Astrocyte of the spinal cord (primary cell): ENCODE measurements at regions not wholly inside any gene's neighbourhood (a gene's known extent, or its start where the extent isn't known, plus 50 kb on each side); places are given as distances from the start of the nearest gene placed in this dataset.
A peak's percentile ranks its signal among the peaks of the same experiment; 100 is the strongest.

Source experiments
- DNase-seq: peaks from one replicate; pipeline ENCODE4 v3.0.0; 2011; ENCODE audit warnings: low read depth, low spot score
- H3K4me3 ChIP-seq: 2 replicates; pipeline ENCODE4 v1.5.1; 2011; ENCODE audit warnings: low read depth, mild to moderate bottlenecking, low read length, moderate library complexity
- in situ Hi-C: cut with HindIII; loops from 2 replicates; pipeline ENCODE4 v1.10.0; 2017; ENCODE audit warnings: low sequenced_read_pairs
- TF ChIP-seq, protein P1 (sequence below): IDR thresholded peaks from 2 replicates; pipeline ENCODE4 v1.5.1; 2012; ENCODE audit warnings: low read depth, mild to moderate bottlenecking, low read length, inconsistent platforms

DNA sequence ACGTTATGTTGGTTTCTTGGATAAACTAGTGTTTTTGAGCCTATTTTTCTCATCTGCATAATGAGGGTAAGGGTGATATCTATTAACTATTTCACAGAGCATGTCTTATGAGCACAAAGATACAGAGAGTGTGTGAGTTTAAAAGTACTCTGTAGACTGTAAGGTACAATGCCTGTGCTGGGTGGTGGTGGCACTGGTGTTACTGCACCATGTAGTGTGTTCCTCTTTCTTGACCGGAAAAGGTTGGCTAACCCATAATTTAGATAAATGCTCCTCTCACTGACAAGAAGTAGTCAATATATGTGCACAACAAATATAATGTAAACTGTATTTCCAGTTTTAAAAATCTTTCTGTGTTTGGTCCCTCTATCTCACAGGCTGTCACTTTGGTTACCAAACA is 116.2 kb upstream of the MMS22L start:
- DNase-seq, result no peak
- TF ChIP-seq, protein P1, sequence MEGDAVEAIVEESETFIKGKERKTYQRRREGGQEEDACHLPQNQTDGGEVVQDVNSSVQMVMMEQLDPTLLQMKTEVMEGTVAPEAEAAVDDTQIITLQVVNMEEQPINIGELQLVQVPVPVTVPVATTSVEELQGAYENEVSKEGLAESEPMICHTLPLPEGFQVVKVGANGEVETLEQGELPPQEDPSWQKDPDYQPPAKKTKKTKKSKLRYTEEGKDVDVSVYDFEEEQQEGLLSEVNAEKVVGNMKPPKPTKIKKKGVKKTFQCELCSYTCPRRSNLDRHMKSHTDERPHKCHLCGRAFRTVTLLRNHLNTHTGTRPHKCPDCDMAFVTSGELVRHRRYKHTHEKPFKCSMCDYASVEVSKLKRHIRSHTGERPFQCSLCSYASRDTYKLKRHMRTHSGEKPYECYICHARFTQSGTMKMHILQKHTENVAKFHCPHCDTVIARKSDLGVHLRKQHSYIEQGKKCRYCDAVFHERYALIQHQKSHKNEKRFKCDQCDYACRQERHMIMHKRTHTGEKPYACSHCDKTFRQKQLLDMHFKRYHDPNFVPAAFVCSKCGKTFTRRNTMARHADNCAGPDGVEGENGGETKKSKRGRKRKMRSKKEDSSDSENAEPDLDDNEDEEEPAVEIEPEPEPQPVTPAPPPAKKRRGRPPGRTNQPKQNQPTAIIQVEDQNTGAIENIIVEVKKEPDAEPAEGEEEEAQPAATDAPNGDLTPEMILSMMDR, result no peak
- in situ Hi-C loops, result no loop called here
- H3K4me3 ChIP-seq, result no peak overlapping the region

DNA sequence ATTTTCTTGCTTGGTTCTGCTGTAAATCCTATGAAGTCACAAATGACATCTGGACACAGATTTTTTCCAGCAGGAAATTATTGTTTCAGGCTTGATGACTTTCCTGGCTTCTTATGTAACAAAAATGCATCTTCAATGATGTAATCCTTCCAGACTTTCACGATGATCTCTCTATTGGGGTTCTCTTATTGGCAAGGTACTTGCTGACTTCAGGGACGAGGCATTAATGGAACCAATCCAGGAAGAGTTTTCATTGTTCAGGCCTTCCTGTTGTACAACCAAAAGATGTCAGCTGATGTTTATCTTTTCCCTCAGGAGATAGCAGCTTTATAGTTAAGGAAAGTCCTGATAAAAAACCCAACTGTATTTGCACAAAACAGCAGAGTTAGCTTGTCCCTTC is 118.5 kb upstream of the MMS22L start:
- no peak overlapping the region for H3K4me3 ChIP-seq
- DNase-seq, result peak; percentile 22
- in situ Hi-C loops, result no loop called here
- TF ChIP-seq, protein P1, result no peak

DNA sequence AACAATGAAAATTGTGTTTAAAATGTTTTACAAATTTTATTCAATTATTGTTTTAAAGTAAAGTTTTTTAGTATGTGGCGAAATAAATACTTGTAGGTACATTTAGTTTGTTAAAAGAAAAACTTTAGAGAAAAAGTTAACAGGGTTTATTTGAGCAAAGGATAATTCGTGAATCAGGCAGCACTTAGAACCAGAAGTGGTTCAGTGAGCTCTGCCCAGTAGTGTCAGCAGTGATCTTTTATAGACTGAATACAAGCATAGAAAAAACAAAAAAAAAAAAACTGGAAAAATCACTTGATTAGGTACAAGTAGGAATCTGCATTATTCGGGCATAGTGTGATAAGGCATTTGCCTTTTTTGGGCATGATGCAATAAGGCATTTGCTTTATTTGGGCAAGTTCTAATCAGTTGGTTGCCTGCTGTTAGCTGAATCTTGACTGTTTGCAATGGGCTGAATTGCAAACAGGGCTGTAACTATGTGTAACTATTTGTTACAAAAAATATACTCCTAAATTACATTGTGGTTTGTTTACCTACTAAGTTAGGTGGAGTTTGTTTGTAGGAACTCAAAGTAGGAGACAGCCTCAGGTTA is 122.9 kb upstream of the MMS22L start:
- TF ChIP-seq, protein P1, result no peak
- no peak overlapping the region for H3K4me3 ChIP-seq
- DNase-seq, result no peak
- in situ Hi-C loops, result no loop called here

DNA sequence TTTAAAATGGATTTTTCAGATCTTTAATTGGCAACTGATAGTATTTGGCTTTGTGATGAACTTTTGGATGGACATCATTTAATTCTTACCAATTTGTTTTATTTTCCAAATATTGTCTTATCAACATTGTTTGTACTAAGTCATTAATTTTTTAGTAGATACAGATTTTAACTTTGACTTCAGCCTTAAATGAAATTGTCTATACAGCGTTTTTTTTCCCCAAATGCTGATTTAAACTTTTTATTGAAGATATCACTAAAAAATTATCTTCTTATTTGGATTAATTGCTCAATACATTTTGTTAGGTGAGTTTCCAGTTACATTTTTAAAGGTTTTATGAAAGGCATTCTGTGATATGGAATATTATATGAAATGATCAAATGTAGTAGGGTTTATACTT is 123.6 kb upstream of the MMS22L start:
- in situ Hi-C loops, result no loop called here
- no peak for DNase-seq
- no peak overlapping the region for H3K4me3 ChIP-seq
- TF ChIP-seq, protein P1, result no peak

DNA sequence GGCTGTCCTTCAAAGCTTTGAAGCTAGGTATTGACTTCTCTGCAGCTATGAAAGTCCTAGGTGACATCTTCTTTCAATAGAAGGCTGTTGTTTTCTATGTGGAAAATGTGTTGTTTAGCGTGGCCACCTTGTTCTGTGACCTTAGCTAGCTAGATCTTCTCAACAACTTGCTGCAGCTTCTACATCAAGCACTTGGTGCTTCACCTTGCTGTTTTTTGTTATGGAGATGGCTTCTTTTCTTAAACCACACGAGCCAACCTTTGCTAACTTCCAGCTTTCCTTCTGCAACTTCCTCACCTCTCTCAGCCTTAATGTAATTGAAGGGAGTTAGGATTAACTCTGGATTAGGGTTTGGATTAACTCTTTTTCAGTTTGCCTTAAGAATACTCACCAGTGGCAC is 128.6 kb upstream of the MMS22L start:
- no peak overlapping the region for H3K4me3 ChIP-seq
- DNase-seq, result no peak
- TF ChIP-seq, protein P1, result no peak
- in situ Hi-C loops, result no loop called here

DNA sequence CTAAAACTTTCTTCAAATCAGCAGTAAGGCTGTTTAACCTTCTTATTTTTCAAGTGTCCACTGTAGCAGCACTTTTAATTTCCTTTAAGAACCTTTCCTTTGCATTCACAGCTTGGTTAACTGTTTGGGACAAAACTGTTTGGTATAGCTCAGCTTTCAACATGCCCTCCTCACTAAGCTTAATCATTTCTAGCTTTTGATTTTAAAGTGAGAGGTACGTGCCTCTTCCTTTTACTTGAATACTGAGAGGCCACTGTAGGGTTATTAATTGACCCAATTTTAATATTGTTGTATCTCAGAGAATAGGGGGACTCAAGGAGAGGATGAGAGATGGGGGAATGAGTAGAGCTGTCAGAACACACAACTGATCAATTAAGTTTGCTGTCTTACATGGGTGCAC is 129.5 kb upstream of the MMS22L start:
- in situ Hi-C loops, result no loop called here
- TF ChIP-seq, protein P1, result no peak
- H3K4me3 ChIP-seq, result no peak overlapping the region
- DNase-seq, result no peak

DNA sequence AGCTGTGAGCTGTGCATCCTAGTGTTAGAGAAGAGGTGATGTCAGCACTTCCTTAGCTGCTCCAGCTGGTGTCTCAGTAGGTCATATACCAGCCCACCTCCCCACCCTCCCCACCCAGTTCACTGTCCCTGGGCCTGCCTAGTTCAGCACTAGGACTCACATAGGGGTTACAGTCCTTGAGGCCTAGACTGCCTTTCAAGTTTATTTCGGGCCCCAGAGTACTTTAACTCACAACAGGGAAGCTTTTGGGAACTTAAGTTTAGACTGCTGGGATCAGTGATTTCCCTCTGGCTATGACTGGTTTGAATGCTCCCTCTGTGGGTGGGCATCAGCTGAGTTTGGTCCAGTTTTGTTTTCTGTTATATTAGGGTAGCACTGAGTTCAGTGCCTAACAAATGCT is 139.2 kb upstream of the MMS22L start:
- no peak for DNase-seq
- in situ Hi-C loops, result no loop called here
- TF ChIP-seq, protein P1, result no peak
- no peak overlapping the region for H3K4me3 ChIP-seq
